ENCODE measurements at regions not wholly inside any gene's neighbourhood (a gene's known extent, or its start where the extent isn't known, plus 50 kb on each side); places are given as distances from the start of the nearest gene placed in this dataset.

DNA sequence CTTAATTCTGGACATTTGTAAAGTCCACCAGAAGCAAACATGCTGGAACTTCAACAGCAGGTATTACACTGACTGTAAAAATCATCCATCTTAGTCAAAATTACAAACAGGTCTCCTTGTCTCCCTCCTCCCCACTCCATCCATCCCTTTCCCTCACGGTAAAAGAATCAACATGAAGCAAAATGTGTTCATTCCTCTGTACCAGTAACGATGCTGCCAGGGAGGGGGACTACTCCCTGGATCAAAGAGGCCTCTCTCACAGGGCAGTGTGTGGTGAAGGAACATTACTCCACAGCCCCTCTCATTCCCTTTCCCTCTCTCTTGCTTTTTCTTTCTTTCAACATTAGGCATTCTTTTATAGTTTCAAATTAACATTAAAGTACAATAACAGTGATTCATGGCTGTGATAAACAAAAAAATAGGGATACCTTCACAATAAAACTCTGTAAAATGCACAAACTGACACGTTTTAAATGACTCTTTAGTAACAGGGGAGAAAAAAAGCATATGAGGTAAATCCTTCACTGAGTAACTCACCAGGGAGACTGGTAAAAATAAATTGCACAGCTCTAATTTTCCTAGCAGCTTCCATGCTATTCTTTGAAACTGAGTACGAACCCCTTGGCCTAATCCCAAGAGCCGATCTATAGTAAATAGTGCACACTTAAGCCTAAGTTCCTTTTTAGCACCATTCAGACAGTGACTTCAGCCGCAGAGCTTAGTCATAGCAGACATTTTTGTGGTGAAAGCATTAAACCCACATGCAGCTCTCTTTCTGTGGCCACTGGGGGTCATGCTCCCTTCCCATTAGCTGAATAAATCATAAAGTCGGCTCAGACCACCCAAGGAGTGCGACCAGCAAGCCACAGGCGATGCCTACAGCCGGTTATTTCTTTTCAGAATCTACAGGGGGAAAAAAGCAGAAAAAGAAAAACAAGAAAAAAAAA lies 215.6 kb upstream of the GYPA start:
- Histone ChIP-seq H3K9me3 (no peaks in the 10 kb centered on the region), H3K27me3 (no peaks in the 10 kb centered on the region), H3K27ac (no peak overlapping the region), H3K4me1 (no peaks in the 10 kb centered on the region), H3K36me3 (no peaks in the 10 kb centered on the region), H3K4me3 (no peak overlapping the region)
- intact Hi-C loops (cut with DNase I): no loop called here
- no peak for DNase-seq (ENCODE audit: low spot score in 2 of 2)
- TF ChIP-seq, protein P1, sequence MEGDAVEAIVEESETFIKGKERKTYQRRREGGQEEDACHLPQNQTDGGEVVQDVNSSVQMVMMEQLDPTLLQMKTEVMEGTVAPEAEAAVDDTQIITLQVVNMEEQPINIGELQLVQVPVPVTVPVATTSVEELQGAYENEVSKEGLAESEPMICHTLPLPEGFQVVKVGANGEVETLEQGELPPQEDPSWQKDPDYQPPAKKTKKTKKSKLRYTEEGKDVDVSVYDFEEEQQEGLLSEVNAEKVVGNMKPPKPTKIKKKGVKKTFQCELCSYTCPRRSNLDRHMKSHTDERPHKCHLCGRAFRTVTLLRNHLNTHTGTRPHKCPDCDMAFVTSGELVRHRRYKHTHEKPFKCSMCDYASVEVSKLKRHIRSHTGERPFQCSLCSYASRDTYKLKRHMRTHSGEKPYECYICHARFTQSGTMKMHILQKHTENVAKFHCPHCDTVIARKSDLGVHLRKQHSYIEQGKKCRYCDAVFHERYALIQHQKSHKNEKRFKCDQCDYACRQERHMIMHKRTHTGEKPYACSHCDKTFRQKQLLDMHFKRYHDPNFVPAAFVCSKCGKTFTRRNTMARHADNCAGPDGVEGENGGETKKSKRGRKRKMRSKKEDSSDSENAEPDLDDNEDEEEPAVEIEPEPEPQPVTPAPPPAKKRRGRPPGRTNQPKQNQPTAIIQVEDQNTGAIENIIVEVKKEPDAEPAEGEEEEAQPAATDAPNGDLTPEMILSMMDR (IDR thresholded peaks at IDR 0.05): no peak

DNA sequence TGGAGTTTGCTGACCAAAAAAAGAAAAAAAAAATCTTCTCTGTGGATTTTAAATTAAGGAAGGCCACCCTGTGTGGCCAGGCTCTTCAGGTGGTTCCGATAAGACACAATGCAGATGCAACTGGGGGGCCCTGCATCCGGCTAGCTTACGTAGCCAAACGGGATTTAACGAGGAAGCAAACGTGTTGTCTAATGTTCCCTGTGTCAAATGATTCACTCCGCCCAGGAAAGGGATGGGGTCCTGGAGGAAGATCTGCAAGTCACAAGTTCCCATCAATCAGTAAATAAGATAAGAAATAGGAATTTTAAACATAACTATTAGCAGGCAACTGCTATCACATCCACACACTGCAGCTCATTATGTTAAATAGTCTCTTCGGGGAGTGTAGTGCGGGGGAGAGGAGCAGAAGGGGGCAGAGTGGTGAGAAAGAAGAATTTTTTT lies 216.4 kb upstream of the GYPA start:
- TF ChIP-seq, protein P1 (IDR thresholded peaks at IDR 0.05): no peak

DNA sequence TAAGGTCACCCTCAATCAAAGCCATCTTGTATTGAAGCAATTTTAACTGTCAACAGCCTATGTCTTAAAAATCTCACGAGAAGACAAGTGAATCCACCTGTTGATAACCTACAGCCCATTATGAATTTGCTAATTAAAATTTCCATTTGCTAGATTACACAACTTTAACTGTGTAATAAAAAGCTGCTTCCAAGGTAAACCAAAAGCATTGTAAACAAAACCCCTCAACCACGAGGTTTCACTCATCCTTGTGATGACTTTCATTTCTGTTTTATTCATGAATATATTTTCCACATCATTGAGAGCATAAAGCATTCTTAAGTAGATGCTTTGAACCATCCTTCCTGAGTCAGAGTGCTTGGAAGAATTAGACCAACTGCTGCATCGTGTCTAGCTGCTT lies 217.5 kb upstream of the GYPA start:
- intact Hi-C loops (cut with DNase I): no loop called here

More for the DNA sequence above, 216.4 kb upstream of the GYPA start:
- Histone ChIP-seq H3K27me3 (no peaks in the 10 kb centered on the region), H3K27ac (no peak overlapping the region), H3K4me3 (no peak overlapping the region), H3K9me3 (no peaks in the 10 kb centered on the region), H3K36me3 (no peaks in the 10 kb centered on the region), H3K4me1 (no peaks in the 10 kb centered on the region)
- no peak for DNase-seq (ENCODE audit: low spot score in 2 of 2)
- intact Hi-C loops (cut with DNase I): no loop called here

DNA sequence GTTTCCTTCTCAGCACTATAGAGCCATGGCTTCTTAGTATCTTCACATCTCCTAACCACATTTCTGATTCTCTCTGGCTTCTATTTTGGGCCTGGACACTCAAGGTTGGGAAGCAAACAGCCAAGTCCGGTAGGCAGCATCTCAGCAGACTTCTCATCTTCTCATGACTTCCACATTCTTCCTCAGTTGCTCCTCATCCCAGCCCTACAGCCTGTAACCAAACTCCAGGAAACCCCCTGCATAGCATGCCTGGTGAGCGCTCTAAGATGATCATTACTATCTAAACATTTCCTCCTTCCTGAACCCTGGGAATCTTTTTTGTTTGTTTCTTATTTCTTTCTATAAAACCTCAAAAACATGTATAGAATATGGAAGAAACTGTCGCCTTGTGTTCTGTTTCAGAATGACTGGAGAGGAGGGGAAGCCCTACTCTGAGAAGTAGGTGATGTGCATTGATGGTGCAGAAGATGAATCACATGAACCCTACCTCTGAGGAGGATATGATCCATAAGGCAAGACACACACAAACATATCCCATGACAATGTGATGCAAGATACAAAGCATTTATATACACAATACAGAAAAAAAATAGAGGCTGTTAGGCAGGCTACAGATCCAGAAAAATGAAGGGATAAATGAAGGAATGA lies 219.8 kb upstream of the GYPA start:
- Histone ChIP-seq H3K36me3 (no peaks in the 10 kb centered on the region), H3K27me3 (no peaks in the 10 kb centered on the region), H3K27ac (no peak overlapping the region), H3K9me3 (no peaks in the 10 kb centered on the region), H3K4me1 (no peaks in the 10 kb centered on the region), H3K4me3 (no peak overlapping the region)
- DNase-seq (ENCODE audit: low spot score in 2 of 2): no peak
- TF ChIP-seq, protein P1 (IDR thresholded peaks at IDR 0.05): no peak
- intact Hi-C loops (cut with DNase I): no loop called here

More for the DNA sequence above, 217.5 kb upstream of the GYPA start:
- TF ChIP-seq, protein P1 (IDR thresholded peaks at IDR 0.05): no peak
- no peaks in the 10 kb centered on the region for H3K27me3 ChIP-seq
- no peaks in the 10 kb centered on the region for H3K9me3 ChIP-seq
- no peak overlapping the region for H3K27ac ChIP-seq
- no peaks in the 10 kb centered on the region for H3K4me1 ChIP-seq
- no peak overlapping the region for H3K4me3 ChIP-seq
- no peak for DNase-seq (ENCODE audit: low spot score in 2 of 2)
- no peaks in the 10 kb centered on the region for H3K36me3 ChIP-seq

DNA sequence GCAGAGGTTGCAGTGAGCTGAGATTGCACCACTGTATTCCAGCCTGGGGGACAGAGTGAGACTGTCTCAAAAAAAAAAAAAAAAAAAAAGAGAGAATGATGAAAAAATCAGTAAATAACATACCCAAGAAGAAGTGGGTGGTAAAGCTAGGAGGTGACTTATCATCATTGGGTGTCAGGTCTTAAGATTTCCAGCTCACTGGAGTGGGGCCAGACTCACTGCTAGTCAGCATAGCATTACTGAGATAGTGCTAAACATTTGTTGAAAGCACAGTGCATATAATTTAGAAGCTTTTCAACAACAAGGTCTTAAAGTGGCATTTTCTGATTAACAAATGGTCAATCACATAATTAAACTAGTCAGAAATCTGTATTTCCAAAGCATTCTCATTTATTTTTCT lies 221.8 kb upstream of the GYPA start:
- no peaks in the 10 kb centered on the region for H3K36me3 ChIP-seq
- no peak overlapping the region for H3K27ac ChIP-seq
- no peak for DNase-seq (ENCODE audit: low spot score in 2 of 2)
- no peak overlapping the region for H3K4me3 ChIP-seq
- intact Hi-C loops (cut with DNase I): no loop called here
- TF ChIP-seq, protein P1 (IDR thresholded peaks at IDR 0.05): no peak
- H3K9me3 ChIP-seq: no peaks in the 10 kb centered on the region
- H3K4me1 ChIP-seq: no peaks in the 10 kb centered on the region
- no peaks in the 10 kb centered on the region for H3K27me3 ChIP-seq
